B cell (primary cell): ENCODE measurements at regions not wholly inside any gene's neighbourhood (a gene's known extent, or its start where the extent isn't known, plus 50 kb on each side); places are given as distances from the start of the nearest gene placed in this dataset.

Source experiments
- EZH2 ChIP-seq: IDR thresholded peaks from 2 replicates; pipeline ENCODE4 v1.6.1; 2012; ENCODE audit warnings: borderline replicate concordance, low read depth, mild to moderate bottlenecking, moderate library complexity, low read length; ENCODE audit not compliant: insufficient read depth, poor library complexity, severe bottlenecking
- TF ChIP-seq, protein P1 (sequence below): fragments of 200-600 bp; IDR thresholded peaks from one replicate; pipeline ENCODE4 v1.8.0; 2022; ENCODE audit warnings: antibody characterized with exemption, mild to moderate bottlenecking

GRCh38 chr4:84238247-84239090 lies 260.6 kb downstream of the NKX6-1 start:
- TF ChIP-seq, protein P1, sequence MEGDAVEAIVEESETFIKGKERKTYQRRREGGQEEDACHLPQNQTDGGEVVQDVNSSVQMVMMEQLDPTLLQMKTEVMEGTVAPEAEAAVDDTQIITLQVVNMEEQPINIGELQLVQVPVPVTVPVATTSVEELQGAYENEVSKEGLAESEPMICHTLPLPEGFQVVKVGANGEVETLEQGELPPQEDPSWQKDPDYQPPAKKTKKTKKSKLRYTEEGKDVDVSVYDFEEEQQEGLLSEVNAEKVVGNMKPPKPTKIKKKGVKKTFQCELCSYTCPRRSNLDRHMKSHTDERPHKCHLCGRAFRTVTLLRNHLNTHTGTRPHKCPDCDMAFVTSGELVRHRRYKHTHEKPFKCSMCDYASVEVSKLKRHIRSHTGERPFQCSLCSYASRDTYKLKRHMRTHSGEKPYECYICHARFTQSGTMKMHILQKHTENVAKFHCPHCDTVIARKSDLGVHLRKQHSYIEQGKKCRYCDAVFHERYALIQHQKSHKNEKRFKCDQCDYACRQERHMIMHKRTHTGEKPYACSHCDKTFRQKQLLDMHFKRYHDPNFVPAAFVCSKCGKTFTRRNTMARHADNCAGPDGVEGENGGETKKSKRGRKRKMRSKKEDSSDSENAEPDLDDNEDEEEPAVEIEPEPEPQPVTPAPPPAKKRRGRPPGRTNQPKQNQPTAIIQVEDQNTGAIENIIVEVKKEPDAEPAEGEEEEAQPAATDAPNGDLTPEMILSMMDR, result no peak
- no peak for TF ChIP-seq EZH2
